HL-60 (cell line): ENCODE measurements at regions not wholly inside any gene's neighbourhood (a gene's known extent, or its start where the extent isn't known, plus 50 kb on each side); places are given as distances from the start of the nearest gene placed in this dataset.

ENCODE experiments used
- GABPA ChIP-seq: IDR thresholded peaks from 2 replicates; pipeline ENCODE4 v1.6.1; 2012; ENCODE audit warnings: low read depth
- POLR2AphosphoS5 ChIP-seq: IDR thresholded peaks from 2 replicates; pipeline ENCODE4 v1.6.1; 2012; ENCODE audit warnings: low read depth
- SPI1 ChIP-seq: IDR thresholded peaks from 2 replicates; pipeline ENCODE4 v1.6.1; 2012; ENCODE audit warnings: low read depth, mild to moderate bottlenecking, borderline replicate concordance
- TF ChIP-seq, protein P1 (sequence below): IDR thresholded peaks from one replicate; pipeline ENCODE4 v1.5.1; 2011; ENCODE audit warnings: low read length, control low read depth, inconsistent platforms; ENCODE audit not compliant: insufficient read depth

- TF ChIP-seq, protein P1, sequence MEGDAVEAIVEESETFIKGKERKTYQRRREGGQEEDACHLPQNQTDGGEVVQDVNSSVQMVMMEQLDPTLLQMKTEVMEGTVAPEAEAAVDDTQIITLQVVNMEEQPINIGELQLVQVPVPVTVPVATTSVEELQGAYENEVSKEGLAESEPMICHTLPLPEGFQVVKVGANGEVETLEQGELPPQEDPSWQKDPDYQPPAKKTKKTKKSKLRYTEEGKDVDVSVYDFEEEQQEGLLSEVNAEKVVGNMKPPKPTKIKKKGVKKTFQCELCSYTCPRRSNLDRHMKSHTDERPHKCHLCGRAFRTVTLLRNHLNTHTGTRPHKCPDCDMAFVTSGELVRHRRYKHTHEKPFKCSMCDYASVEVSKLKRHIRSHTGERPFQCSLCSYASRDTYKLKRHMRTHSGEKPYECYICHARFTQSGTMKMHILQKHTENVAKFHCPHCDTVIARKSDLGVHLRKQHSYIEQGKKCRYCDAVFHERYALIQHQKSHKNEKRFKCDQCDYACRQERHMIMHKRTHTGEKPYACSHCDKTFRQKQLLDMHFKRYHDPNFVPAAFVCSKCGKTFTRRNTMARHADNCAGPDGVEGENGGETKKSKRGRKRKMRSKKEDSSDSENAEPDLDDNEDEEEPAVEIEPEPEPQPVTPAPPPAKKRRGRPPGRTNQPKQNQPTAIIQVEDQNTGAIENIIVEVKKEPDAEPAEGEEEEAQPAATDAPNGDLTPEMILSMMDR, result no peak
- TF ChIP-seq POLR2AphosphoS5 (no peak), SPI1 (no peak), GABPA (no peak)
Measured at GRCh38 chr15:77684341-77685081, 51.8 kb upstream of the LINGO1 start.
